H1 (cell line): ENCODE measurements at regions not wholly inside any gene's neighbourhood (a gene's known extent, or its start where the extent isn't known, plus 50 kb on each side); places are given as distances from the start of the nearest gene placed in this dataset.

Experiments
- CTCF ChIA-PET: fragments of 300-600 bp; sonication (Branson Sonifier 250); formaldehyde crosslinking; loops from one replicate; lab custom pipeline; 2021; ENCODE audit not compliant: partially characterized antibody; lab: Charles Lee
- POLR2A ChIA-PET: fragments of 300-600 bp; sonication (Branson Sonifier 250); formaldehyde crosslinking; loops from one replicate; lab custom pipeline; 2021; ENCODE audit warnings: inconsistent platforms; ENCODE audit not compliant: partially characterized antibody; lab: Charles Lee
- DNase-seq, 2 experiments: peaks; one replicate each; pipeline versions ENCODE4 v3.0.0 to v3.0.0-alpha.2; 2010 to 2022; ENCODE audit warnings: low spot score in 2 of 2, low read depth in 1 of 2, mixed read lengths in 1 of 2
- FAIRE-seq: peaks from 2 replicates; lab custom pipeline; 2011; peaks lifted over from hg19 to GRCh38; lab: Jason Lieb, UNC
- H2AFZ ChIP-seq: 2 replicates; pipeline ENCODE4 v1.8.1; 2012; ENCODE audit warnings: low read length, inconsistent platforms
- H2AK5ac ChIP-seq: 2 replicates; pipeline ENCODE4 v1.6.1; 2013; ENCODE audit warnings: low read depth, low read length
- H2BK120ac ChIP-seq: replicated peaks from 2 replicates; pipeline ENCODE3; 2013; ENCODE audit warnings: low read depth, low read length, inconsistent platforms
- H2BK12ac ChIP-seq: 2 replicates; pipeline ENCODE4 v1.6.1; 2013; ENCODE audit warnings: low read depth, low read length
- H2BK15ac ChIP-seq: 2 replicates; pipeline ENCODE4 v1.6.1; 2013; ENCODE audit warnings: low read length
- H2BK20ac ChIP-seq: 2 replicates; pipeline ENCODE4 v1.6.1; 2013; ENCODE audit warnings: low read length
- H2BK5ac ChIP-seq: 2 replicates; pipeline ENCODE4 v1.6.1; 2013; ENCODE audit warnings: low read depth, low read length
- H3K14ac ChIP-seq: 2 replicates; pipeline ENCODE4 v1.6.1; 2013; ENCODE audit warnings: inconsistent platforms; ENCODE audit not compliant: insufficient read length
- H3K18ac ChIP-seq: 2 replicates; pipeline ENCODE4 v1.6.1; 2013; ENCODE audit warnings: low read length; ENCODE audit errors: extremely low read depth
- H3K23ac ChIP-seq: 2 replicates; pipeline ENCODE4 v1.6.1; 2013; ENCODE audit warnings: inconsistent platforms; ENCODE audit not compliant: insufficient read length
- H3K23me2 ChIP-seq: 2 replicates; pipeline ENCODE4 v1.6.1; 2013; ENCODE audit warnings: low read depth, low read length
- H3K27ac ChIP-seq: 2 replicates; pipeline ENCODE4 v1.6.1; 2011; ENCODE audit warnings: low read depth, low read length, inconsistent platforms
- H3K27me3 ChIP-seq, 4 experiments: replicated peaks in 1 of 4; 1 replicate in 1 of 4; 2 replicates in 3 of 4; pipeline versions ENCODE4 v1.6.1 to v1.8.1; 2011 to 2013; ENCODE audit warnings: low read length in 3 of 4, mild to moderate bottlenecking in 3 of 4, inconsistent platforms in 2 of 4, mixed read lengths in 2 of 4, moderate library complexity in 1 of 4; ENCODE audit not compliant: control insufficient read depth in 3 of 4, insufficient read depth in 3 of 4; ENCODE audit errors: extremely low read depth in 1 of 4
- H3K36me3 ChIP-seq, 4 experiments: 2 replicates each; pipeline versions ENCODE4 v1.6.1 to v1.8.1; 2011 to 2013; ENCODE audit warnings: mild to moderate bottlenecking in 4 of 4, low read length in 3 of 4, moderate library complexity in 2 of 4, control low read depth in 1 of 4, inconsistent platforms in 1 of 4; ENCODE audit not compliant: insufficient read depth in 4 of 4, control insufficient read depth in 2 of 4
- H3K4ac ChIP-seq: replicated peaks from 2 replicates; pipeline ENCODE3; 2013; ENCODE audit warnings: low read length, low read depth, mixed read lengths, inconsistent platforms; ENCODE audit not compliant: insufficient read length
- H3K4me1 ChIP-seq, 4 experiments: replicated peaks in 1 of 4; 1 replicate in 1 of 4; 2 replicates in 3 of 4; pipeline versions ENCODE4 v1.6.1 to v1.8.1; 2011 to 2013; ENCODE audit warnings: low read length in 3 of 4, inconsistent platforms in 2 of 4, mixed read lengths in 1 of 4; ENCODE audit not compliant: insufficient read depth in 4 of 4, control insufficient read depth in 3 of 4
- H3K4me2 ChIP-seq, 2 experiments: 2 replicates each; pipeline versions ENCODE4 v1.6.1 to v1.8.1; 2011 to 2013; ENCODE audit warnings: low read depth in 2 of 2, low read length in 2 of 2, control low read depth in 1 of 2, inconsistent platforms in 1 of 2, mild to moderate bottlenecking in 1 of 2; ENCODE audit not compliant: insufficient read depth in 1 of 2
- H3K4me3 ChIP-seq, 4 experiments: fragments of 200-600, 300-600 bp in 1 of 4; sonication (generic), shearing (Covaris generic), sonication (Bioruptor Twin) in 1 of 4; 2 replicates each; pipeline versions ENCODE4 v1.5.1 to v1.8.1; 2011 to 2016; ENCODE audit warnings: low read length in 4 of 4, low read depth in 3 of 4, control low read depth in 2 of 4, inconsistent platforms in 2 of 4, mild to moderate bottlenecking in 2 of 4, mixed read lengths in 1 of 4, moderate library complexity in 1 of 4; ENCODE audit not compliant: insufficient read depth in 2 of 4; ENCODE audit errors: extremely low read depth in 1 of 4
- H3K56ac ChIP-seq: replicated peaks from 2 replicates; pipeline ENCODE3; 2013; ENCODE audit warnings: low read depth, mild to moderate bottlenecking, mixed read lengths, low read length, inconsistent platforms; ENCODE audit not compliant: insufficient read length
- H3K79me1 ChIP-seq: 2 replicates; pipeline ENCODE4 v1.6.1; 2013; ENCODE audit warnings: low read depth, low read length, control low read depth
- H3K79me2 ChIP-seq, 2 experiments: 2 replicates each; pipeline versions ENCODE4 v1.6.1 to v1.8.1; 2012 to 2013; ENCODE audit warnings: low read length in 2 of 2, mild to moderate bottlenecking in 2 of 2, inconsistent platforms in 1 of 2; ENCODE audit not compliant: insufficient read depth in 2 of 2, control insufficient read depth in 1 of 2
- H3K9ac ChIP-seq, 4 experiments: replicated peaks in 1 of 4; 1 replicate in 1 of 4; 2 replicates in 3 of 4; pipeline versions ENCODE4 v1.6.1 to v1.8.1; 2011 to 2013; ENCODE audit warnings: low read depth in 3 of 4, low read length in 3 of 4, control low read depth in 2 of 4, mild to moderate bottlenecking in 2 of 4, moderate library complexity in 2 of 4, inconsistent platforms in 1 of 4; ENCODE audit errors: extremely low read depth in 1 of 4
- H3K9me3 ChIP-seq, 2 experiments: 2 replicates each; pipeline versions ENCODE4 v1.6.1 to v1.8.1; 2012 to 2013; ENCODE audit warnings: mild to moderate bottlenecking in 2 of 2, moderate library complexity in 2 of 2, control low read depth in 1 of 2, inconsistent platforms in 1 of 2, low read depth in 1 of 2, low read length in 1 of 2, mixed read lengths in 1 of 2; ENCODE audit not compliant: insufficient read depth in 2 of 2
- H4K20me1 ChIP-seq, 2 experiments: replicated peaks in 1 of 2; 2 replicates each; pipeline versions ENCODE3 to v1.8.1; 2011 to 2013; ENCODE audit warnings: inconsistent platforms in 2 of 2, low read length in 2 of 2, mild to moderate bottlenecking in 1 of 2; ENCODE audit not compliant: insufficient read depth in 2 of 2, control insufficient read depth in 1 of 2
- H4K5ac ChIP-seq: 2 replicates; pipeline ENCODE4 v1.6.1; 2013; ENCODE audit warnings: low read length, low read depth, mixed read lengths, inconsistent platforms; ENCODE audit not compliant: insufficient read length
- H4K8ac ChIP-seq: 2 replicates; pipeline ENCODE4 v1.8.0; 2013; ENCODE audit warnings: mild to moderate bottlenecking, moderate library complexity, low read length, inconsistent platforms; ENCODE audit not compliant: insufficient read depth; ENCODE audit errors: extremely low read depth
- H4K91ac ChIP-seq: replicated peaks from 2 replicates; pipeline ENCODE3; 2013; ENCODE audit warnings: low read length, mixed read lengths, inconsistent platforms; ENCODE audit not compliant: insufficient read length
- ASH2L ChIP-seq: fragments of 200-600, 300-600 bp; sonication (generic); IDR thresholded peaks from one replicate; pipeline ENCODE4 v1.7.1; 2017; ENCODE audit warnings: low read length
- GABPA ChIP-seq: IDR thresholded peaks from 2 replicates; pipeline ENCODE4 v1.6.1; 2011; ENCODE audit warnings: mild to moderate bottlenecking, low read length, moderate library complexity, borderline replicate concordance; ENCODE audit not compliant: insufficient read depth
- HDAC2 ChIP-seq, 2 experiments: fragments of 300-600 bp in 1 of 2; sonication (generic) in 1 of 2; IDR thresholded peaks; 2 replicates each; pipeline ENCODE4 v1.6.1; 2011 to 2012; ENCODE audit warnings: low read depth in 2 of 2, low read length in 2 of 2, mild to moderate bottlenecking in 2 of 2, moderate library complexity in 2 of 2, borderline replicate concordance in 1 of 2, inconsistent platforms in 1 of 2
- POLR2AphosphoS5 ChIP-seq: IDR thresholded peaks from 2 replicates; pipeline ENCODE4 v1.6.1; 2011; ENCODE audit warnings: low read depth, low read length
- WGBS, 2 experiments: shearing (Covaris generic) in 1 of 2; methylation state at CpG; one replicate each; pipeline versions ENCODE4 v1.1.6 to v1.1.7; 2013 to 2015; ENCODE audit warnings: low lambda C conversion rate in 2 of 2, mixed read lengths in 2 of 2, inconsistent platforms in 1 of 2, low coverage in 1 of 2, missing lambda C conversion rate in 1 of 2; ENCODE audit not compliant: insufficient replicate concordance in 2 of 2, insufficient coverage in 1 of 2, insufficient read length in 1 of 2; ENCODE audit errors: extremely low coverage in 1 of 2, missing lambda C conversion rate in 1 of 2; 5-methylcytosine and 5-hydroxymethylcytosine counted together
- TF ChIP-seq, protein P1 (sequence below): IDR thresholded peaks from 2 replicates; pipeline ENCODE4 v1.6.1; 2012; ENCODE audit warnings: low read length, inconsistent platforms

DNA sequence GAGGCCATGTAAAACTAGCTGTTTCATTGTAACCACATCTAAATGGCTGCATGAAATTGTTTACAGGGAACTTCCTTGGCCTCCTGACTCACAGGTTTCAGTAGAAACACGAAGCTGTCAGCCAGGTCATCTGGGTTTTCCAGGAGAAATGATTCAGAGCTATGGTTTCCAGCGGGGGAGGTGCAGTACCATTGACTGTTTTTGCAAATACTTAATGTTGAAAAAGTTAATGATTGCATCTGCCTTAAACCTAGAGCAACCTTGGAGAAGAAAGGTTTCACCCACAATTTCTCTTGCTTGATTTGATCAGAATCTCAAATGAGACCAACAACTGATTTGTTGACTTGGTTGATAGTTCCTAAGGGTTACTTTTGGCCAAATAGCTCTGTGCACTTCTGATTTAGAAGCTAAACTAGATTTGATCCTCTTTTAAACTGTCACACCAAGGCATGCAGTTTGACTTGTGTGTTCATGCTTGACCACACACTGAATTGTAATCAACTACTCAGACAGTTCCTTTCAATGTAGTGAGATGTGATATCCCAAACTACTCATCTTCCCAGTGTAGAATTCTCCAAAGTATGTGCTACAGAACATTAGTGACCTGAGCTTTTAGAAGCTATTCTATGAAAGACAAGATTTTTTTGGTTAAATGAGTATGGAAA is 193.5 kb upstream of the CHST9 start:
- H3K79me2 ChIP-seq = no peaks in the 10 kb centered on the region
- H3K36me3 ChIP-seq = no peaks in the 10 kb centered on the region
- H2BK20ac ChIP-seq = no peak overlapping the region
- no peak overlapping the region for H3K18ac ChIP-seq
- H3K4me2 ChIP-seq = no peak overlapping the region
- no peak overlapping the region for H3K23ac ChIP-seq
- H2AFZ ChIP-seq = peak overlapping the region; percentile 72
- WGBS, 2 experiments = 88% methylated on average over 2 of the region's 2 CpGs; no CpG with 5 or more reads in 1 of the 2 experiments
- no peaks in the 10 kb centered on the region for H3K23me2 ChIP-seq
- H4K5ac ChIP-seq = no peak overlapping the region
- H3K27me3 ChIP-seq = peaks cover 0 to 2% (median 0%) of the 10 kb centered on the region in 4 experiments; a peak in 1 of 7 replicates
- H3K9me3 ChIP-seq = no peaks in the 10 kb centered on the region
- no peak overlapping the region for H2AK5ac ChIP-seq
- no peaks in the 10 kb centered on the region for H3K79me1 ChIP-seq
- H2BK15ac ChIP-seq = no peak overlapping the region
- no peak overlapping the region for H3K14ac ChIP-seq
- H3K27ac ChIP-seq = no peak overlapping the region
- no peak overlapping the region for H2BK5ac ChIP-seq
- H4K20me1 ChIP-seq = no peaks in the 10 kb centered on the region
- ChIA-PET CTCF (interaction anchor here (0.6 to 2.2 kb wide), 5 partner anchors 14 to 230 kb away, joined by 3 to 10 read pairs (median 4); no protein-coding TSS in a partner anchor), POLR2A (interaction anchor here (1.6 kb wide), 1 partner anchor 230 kb away, joined by 3 read pairs; no protein-coding TSS in a partner anchor)
- H3K4ac ChIP-seq = no peak overlapping the region
- no peaks in the 10 kb centered on the region for H3K4me1 ChIP-seq
- H2BK12ac ChIP-seq = no peak overlapping the region
- no peak overlapping the region for H3K4me3 ChIP-seq
- H4K8ac ChIP-seq = no peak overlapping the region
- TF ChIP-seq, protein P1, sequence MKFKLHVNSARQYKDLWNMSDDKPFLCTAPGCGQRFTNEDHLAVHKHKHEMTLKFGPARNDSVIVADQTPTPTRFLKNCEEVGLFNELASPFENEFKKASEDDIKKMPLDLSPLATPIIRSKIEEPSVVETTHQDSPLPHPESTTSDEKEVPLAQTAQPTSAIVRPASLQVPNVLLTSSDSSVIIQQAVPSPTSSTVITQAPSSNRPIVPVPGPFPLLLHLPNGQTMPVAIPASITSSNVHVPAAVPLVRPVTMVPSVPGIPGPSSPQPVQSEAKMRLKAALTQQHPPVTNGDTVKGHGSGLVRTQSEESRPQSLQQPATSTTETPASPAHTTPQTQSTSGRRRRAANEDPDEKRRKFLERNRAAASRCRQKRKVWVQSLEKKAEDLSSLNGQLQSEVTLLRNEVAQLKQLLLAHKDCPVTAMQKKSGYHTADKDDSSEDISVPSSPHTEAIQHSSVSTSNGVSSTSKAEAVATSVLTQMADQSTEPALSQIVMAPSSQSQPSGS = no peak
- TF ChIP-seq ASH2L (no peak), GABPA (no peak), HDAC2 (IDR thresholded peaks at IDR 0.05; ENCODE audit: borderline replicate concordance in 1 of 2, low read depth in 2 of 2, low read length in 2 of 2) (no peak), POLR2AphosphoS5 (no peak)
- FAIRE-seq (peak; percentile 55), DNase-seq (no peak)
- H2BK120ac ChIP-seq = no peak overlapping the region
- H4K91ac ChIP-seq = no peak overlapping the region
- no peak overlapping the region for H3K9ac ChIP-seq
- H3K56ac ChIP-seq = no peak overlapping the region
